Keratinocyte (primary cell): ENCODE measurements at regions not wholly inside any gene's neighbourhood (a gene's known extent, or its start where the extent isn't known, plus 50 kb on each side); places are given as distances from the start of the nearest gene placed in this dataset.

Source experiments
- EZH2 ChIP-seq: IDR thresholded peaks from one replicate; pipeline ENCODE4 v1.6.1; 2012; ENCODE audit warnings: inconsistent platforms, mild to moderate bottlenecking, low read length, moderate library complexity
- TF ChIP-seq, protein P1 (sequence below), 3 experiments: IDR thresholded peaks in 1 of 3; conservative IDR thresholded peaks in 1 of 3; optimal IDR thresholded peaks in 1 of 3; 2 replicates in 2 of 3; 3 replicates in 1 of 3; pipeline versions ENCODE3 to v1.5.1; 2011; ENCODE audit warnings: low read length in 3 of 3, mild to moderate bottlenecking in 3 of 3, moderate library complexity in 2 of 3, control low read depth in 1 of 3, inconsistent platforms in 1 of 3; ENCODE audit not compliant: insufficient read depth in 2 of 3; ENCODE audit errors: extremely low read depth in 1 of 3

DNA sequence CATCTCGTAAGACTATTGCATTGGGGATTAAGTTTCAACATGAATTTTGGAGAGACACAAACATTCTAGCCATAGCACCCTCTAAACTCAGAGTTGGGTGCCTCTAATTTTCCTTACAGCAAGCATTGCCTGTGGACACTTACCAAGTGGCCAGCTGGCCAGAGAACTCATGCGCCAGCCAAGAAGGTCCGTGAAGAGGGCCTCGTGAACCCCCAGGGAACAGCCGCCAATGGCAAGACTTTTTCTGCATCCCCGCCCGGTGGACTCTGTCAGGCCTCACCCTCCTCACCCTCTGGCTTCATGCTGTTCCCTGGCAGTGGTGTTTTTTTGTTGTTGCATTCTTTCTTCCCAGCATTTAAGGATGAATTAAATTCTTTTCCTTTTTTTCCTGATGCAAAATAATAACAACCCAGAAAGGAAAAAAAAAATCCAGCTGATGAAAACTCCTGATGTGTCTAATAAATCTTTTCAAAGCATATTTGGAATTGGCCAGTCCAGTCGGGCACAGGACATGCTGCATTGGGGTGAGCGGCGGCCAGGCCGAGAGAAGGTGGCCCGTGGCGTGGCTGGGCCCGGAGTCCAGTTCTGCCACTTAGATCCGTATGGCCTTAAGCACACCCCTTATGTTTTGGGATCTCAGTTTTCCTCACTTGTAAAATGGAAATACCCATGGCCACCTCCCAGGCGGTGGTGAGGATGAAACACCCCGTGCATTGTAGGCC is 191.9 kb upstream of the DIO3 start:
- TF ChIP-seq, protein P1, sequence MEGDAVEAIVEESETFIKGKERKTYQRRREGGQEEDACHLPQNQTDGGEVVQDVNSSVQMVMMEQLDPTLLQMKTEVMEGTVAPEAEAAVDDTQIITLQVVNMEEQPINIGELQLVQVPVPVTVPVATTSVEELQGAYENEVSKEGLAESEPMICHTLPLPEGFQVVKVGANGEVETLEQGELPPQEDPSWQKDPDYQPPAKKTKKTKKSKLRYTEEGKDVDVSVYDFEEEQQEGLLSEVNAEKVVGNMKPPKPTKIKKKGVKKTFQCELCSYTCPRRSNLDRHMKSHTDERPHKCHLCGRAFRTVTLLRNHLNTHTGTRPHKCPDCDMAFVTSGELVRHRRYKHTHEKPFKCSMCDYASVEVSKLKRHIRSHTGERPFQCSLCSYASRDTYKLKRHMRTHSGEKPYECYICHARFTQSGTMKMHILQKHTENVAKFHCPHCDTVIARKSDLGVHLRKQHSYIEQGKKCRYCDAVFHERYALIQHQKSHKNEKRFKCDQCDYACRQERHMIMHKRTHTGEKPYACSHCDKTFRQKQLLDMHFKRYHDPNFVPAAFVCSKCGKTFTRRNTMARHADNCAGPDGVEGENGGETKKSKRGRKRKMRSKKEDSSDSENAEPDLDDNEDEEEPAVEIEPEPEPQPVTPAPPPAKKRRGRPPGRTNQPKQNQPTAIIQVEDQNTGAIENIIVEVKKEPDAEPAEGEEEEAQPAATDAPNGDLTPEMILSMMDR (optimal IDR thresholded peaks at IDR 0.05 in 1 of 3, IDR thresholded peaks at IDR 0.05 in 1 of 3, conservative IDR thresholded peaks at IDR 0.05 in 1 of 3; ENCODE audit: extremely low read depth in 1 of 3, insufficient read depth in 2 of 3, low read length in 3 of 3), result no peak
- TF ChIP-seq EZH2, result no peak
